ENCODE measurements at regions not wholly inside any gene's neighbourhood (a gene's known extent, or its start where the extent isn't known, plus 50 kb on each side); places are given as distances from the start of the nearest gene placed in this dataset.

GRCh38 chr3:187963677-187964385 lies 190.1 kb upstream of the LPP start:
- no peak overlapping the region for H3K27ac ChIP-seq (ENCODE audit: insufficient read depth, low read depth, low read length)
- BruUV-seq (replicated peaks): no TSS peak

More at GRCh38 chr3:187963677-187964385, 190.1 kb upstream of the LPP start:
- ChIA-PET POLR2A (no interaction called here), CTCF (interaction anchor here (1.5 kb wide), 1 partner anchor 19 kb away, joined by 3 read pairs; no protein-coding TSS in a partner anchor)
- no peak overlapping the region for H3K9ac ChIP-seq (replicated peaks; ENCODE audit: extremely low read depth, insufficient read depth, low read length)
- TF ChIP-seq FOS (IDR thresholded peaks at IDR 0.05; ENCODE audit: borderline replicate concordance, insufficient read depth, low read length): no peak
- TF ChIP-seq POLR2AphosphoS5 (IDR thresholded peaks at IDR 0.05; ENCODE audit: insufficient read depth, low read depth, low read length): no peak
- no peak for TF ChIP-seq POLR2A (IDR thresholded peaks at IDR 0.05; ENCODE audit: low read depth, low read length)
- no peak for TF ChIP-seq GATA2 (IDR thresholded peaks at IDR 0.05; ENCODE audit: insufficient read depth, insufficient read length, low read depth, low read length)
- TF ChIP-seq EZH2 (IDR thresholded peaks at IDR 0.05; ENCODE audit: borderline replicate concordance, low read depth, low read length, severe bottlenecking): no peak
- TF ChIP-seq MAX (IDR thresholded peaks at IDR 0.05; ENCODE audit: insufficient read depth, insufficient read length): no peak
- no peak for TF ChIP-seq JUN (IDR thresholded peaks at IDR 0.05; ENCODE audit: borderline replicate concordance, insufficient read depth, insufficient read length, low read depth)
- TF ChIP-seq MYC (IDR thresholded peaks at IDR 0.05; ENCODE audit: low read depth, low read length): no peak
- TF ChIP-seq CTCF (IDR thresholded peaks at IDR 0.05; ENCODE audit: extremely low read depth in 1 of 2, insufficient read depth in 1 of 2, low read depth in 1 of 2, low read length in 2 of 2): no peak
- no peaks in the 10 kb centered on the region for H3K9me1 ChIP-seq (replicated peaks; ENCODE audit: control insufficient read depth, extremely low read depth, insufficient read depth, low read length)
- FAIRE-seq: no peak
- no peak overlapping the region for H3K4me3 ChIP-seq (replicated peaks in 1 of 3; ENCODE audit: insufficient read depth in 1 of 3, low read depth in 1 of 3, low read length in 3 of 3)
- no peaks in the 10 kb centered on the region for H4K20me1 ChIP-seq (replicated peaks; ENCODE audit: control insufficient read depth, extremely low read depth, insufficient read depth, low read length)
- intact Hi-C loops (cut with micrococcal nuclease): no loop called here
- peaks cover 2% of the 10 kb centered on the region in 2 experiments for H3K27me3 ChIP-seq (ENCODE audit: control insufficient read depth in 2 of 2, insufficient read depth in 2 of 2, low read length in 2 of 2)
- H3K79me2 ChIP-seq (ENCODE audit: control insufficient read depth, insufficient read depth, low read length): no peaks in the 10 kb centered on the region
- no peak overlapping the region for H2AFZ ChIP-seq (ENCODE audit: low read depth, low read length)
- dilution Hi-C loops (cut with MboI; ENCODE audit: extremely low pct_ligation_motif_present, low sequenced_read_pairs): no loop called here
- H3K4me2 ChIP-seq (ENCODE audit: insufficient read depth, low read length): no peak overlapping the region
- no peaks in the 10 kb centered on the region for H3K36me3 ChIP-seq (ENCODE audit: control insufficient read depth in 2 of 2, extremely low read depth in 1 of 2, insufficient read depth in 2 of 2, low read length in 2 of 2)
- no peaks in the 10 kb centered on the region for H3K4me1 ChIP-seq (ENCODE audit: control insufficient read depth, extremely low read depth, insufficient read depth, low read length)
- DNase-seq (ENCODE audit: low read depth, low spot score): no peak
- H3K9me3 ChIP-seq (replicated peaks; ENCODE audit: control insufficient read depth, insufficient read depth, low read length): no peaks in the 10 kb centered on the region
